HT-29 (cell line): ENCODE measurements at regions not wholly inside any gene's neighbourhood (a gene's known extent, or its start where the extent isn't known, plus 50 kb on each side); places are given as distances from the start of the nearest gene placed in this dataset.
"Not testable (repeated sequence)": the region's sequence is repeated elsewhere in the genome, so short reads cannot be mapped to it uniquely, and the experiment has no call there.

ENCODE experiments used
- DNase-seq: peaks from one replicate; pipeline ENCODE4 v3.0.0-alpha.2; 2015; ENCODE audit warnings: low spot score

GRCh38 chr6:86079938-86080337, 437.3 kb upstream of the SYNCRIP start:
- DNase-seq = no peak

GRCh38 chr6:86070151-86070550, 427.5 kb upstream of the SYNCRIP start:
- DNase-seq = no peak

- DNase-seq = not testable (repeated sequence)
Measured at GRCh38 chr6:86065002-86065401, 422.3 kb upstream of the SYNCRIP start.

GRCh38 chr6:86057293-86057980, 414.8 kb upstream of the SYNCRIP start:
- DNase-seq = not testable (repeated sequence)

- no peak for DNase-seq
Measured at GRCh38 chr6:86045038-86045437, 402.4 kb upstream of the SYNCRIP start.

- DNase-seq = no peak
Measured at GRCh38 chr6:86042214-86042613, 399.5 kb upstream of the SYNCRIP start.

GRCh38 chr6:86031713-86032112, 389.0 kb upstream of the SYNCRIP start:
- DNase-seq = no peak

GRCh38 chr6:86030875-86031274, 388.2 kb upstream of the SYNCRIP start:
- no peak for DNase-seq

GRCh38 chr6:86028776-86029175, 386.1 kb upstream of the SYNCRIP start:
- no peak for DNase-seq

GRCh38 chr6:86026890-86027289, 384.2 kb upstream of the SYNCRIP start:
- DNase-seq = not testable (repeated sequence)

GRCh38 chr6:86017236-86017635, 374.6 kb upstream of the SYNCRIP start:
- DNase-seq = no peak

- no peak for DNase-seq
Measured at GRCh38 chr6:86016567-86016966, 373.9 kb upstream of the SYNCRIP start.

- no peak for DNase-seq
Measured at GRCh38 chr6:86016077-86016476, 373.4 kb upstream of the SYNCRIP start.

- not testable (repeated sequence) for DNase-seq
Measured at GRCh38 chr6:86012991-86013390, 370.3 kb upstream of the SYNCRIP start.

GRCh38 chr6:86010915-86011786, 368.5 kb upstream of the SYNCRIP start:
- DNase-seq = no peak

- DNase-seq = no peak
Measured at GRCh38 chr6:85997206-85997605, 354.5 kb upstream of the SYNCRIP start.

- DNase-seq = no peak
Measured at GRCh38 chr6:85996034-85996375, 353.3 kb upstream of the SYNCRIP start.

GRCh38 chr6:85995339-85996033, 352.8 kb upstream of the SYNCRIP start:
- DNase-seq = no peak

GRCh38 chr6:85986681-85987080, 344.0 kb upstream of the SYNCRIP start:
- DNase-seq = no peak

GRCh38 chr6:85983032-85983659, 340.5 kb upstream of the SYNCRIP start:
- DNase-seq = no peak

- DNase-seq = no peak
Measured at GRCh38 chr6:85977661-85978060, 335.0 kb upstream of the SYNCRIP start.

- DNase-seq = no peak
Measured at GRCh38 chr6:85975957-85976356, 333.3 kb upstream of the SYNCRIP start.
